Endothelial cell of umbilical vein (primary cell): ENCODE measurements at regions not wholly inside any gene's neighbourhood (a gene's known extent, or its start where the extent isn't known, plus 50 kb on each side); places are given as distances from the start of the nearest gene placed in this dataset.

Source experiments
- BruUV-seq: library from RNA; stranded (reverse); fragments of 400-500 nt; replicated peaks from 2 replicates; lab custom pipeline; 2021; lab: Mats Ljungman, UMichigan
- CTCF ChIA-PET: fragments of 300-600, 350-600 bp; sonication (Branson Sonifier 250); formaldehyde crosslinking; loops from one replicate; lab custom pipeline; 2021; ENCODE audit warnings: antibody characterized with exemption, inconsistent platforms; lab: Charles Lee
- POLR2A ChIA-PET: fragments of 300-600, 350-600 bp; sonication (Branson Sonifier 250); formaldehyde crosslinking; loops from one replicate; lab custom pipeline; 2021; ENCODE audit warnings: antibody characterized with exemption, inconsistent platforms; lab: Charles Lee
- DNase-seq: peaks from one replicate; pipeline ENCODE4 v3.0.0-alpha.2; 2011; ENCODE audit warnings: low read depth, low spot score
- FAIRE-seq: peaks from 2 replicates; lab custom pipeline; 2011; peaks lifted over from hg19 to GRCh38; lab: Jason Lieb, UNC
- H2AFZ ChIP-seq: 2 replicates; pipeline ENCODE4 v1.6.0; 2012; ENCODE audit warnings: low read depth, low read length, control low read depth, inconsistent platforms
- H3K27ac ChIP-seq: 2 replicates; pipeline ENCODE4 v1.5.1; 2011; ENCODE audit warnings: low read depth, mild to moderate bottlenecking, control low read depth, low read length, moderate library complexity; ENCODE audit not compliant: insufficient read depth
- H3K27me3 ChIP-seq, 2 experiments: 2 replicates each; pipeline versions ENCODE4 v1.6.0 to v1.6.1; 2011; ENCODE audit warnings: low read length in 2 of 2, mixed read lengths in 1 of 2; ENCODE audit not compliant: control insufficient read depth in 2 of 2, insufficient read depth in 2 of 2
- H3K36me3 ChIP-seq, 2 experiments: 2 replicates in 1 of 2; 3 replicates in 1 of 2; pipeline ENCODE4 v1.5.1; 2011; ENCODE audit warnings: low read length in 2 of 2, mild to moderate bottlenecking in 1 of 2, moderate library complexity in 1 of 2; ENCODE audit not compliant: control insufficient read depth in 2 of 2, insufficient read depth in 2 of 2; ENCODE audit errors: extremely low read depth in 1 of 2
- H3K4me1 ChIP-seq: 3 replicates; pipeline ENCODE4 v1.5.1; 2011; ENCODE audit warnings: mild to moderate bottlenecking, low read length; ENCODE audit not compliant: control insufficient read depth, insufficient read depth; ENCODE audit errors: extremely low read depth
- H3K4me2 ChIP-seq: 2 replicates; pipeline ENCODE4 v1.6.1; 2011; ENCODE audit warnings: low read length, control low read depth, mixed read lengths; ENCODE audit not compliant: insufficient read depth
- H3K4me3 ChIP-seq, 3 experiments: fragments of 200-600 bp in 1 of 3; sonication (generic), shearing (Covaris generic) in 1 of 3; replicated peaks in 1 of 3; 2 replicates each; pipeline ENCODE4 v1.5.1; 2011 to 2016; ENCODE audit warnings: control low read depth in 3 of 3, low read length in 3 of 3, mild to moderate bottlenecking in 2 of 3, inconsistent platforms in 1 of 3, low read depth in 1 of 3, moderate library complexity in 1 of 3; ENCODE audit not compliant: insufficient read depth in 1 of 3
- H3K79me2 ChIP-seq: 2 replicates; pipeline ENCODE4 v1.6.0; 2012; ENCODE audit warnings: low read length, inconsistent platforms; ENCODE audit not compliant: control insufficient read depth, insufficient read depth
- H3K9ac ChIP-seq: replicated peaks from 2 replicates; pipeline ENCODE3; 2011; ENCODE audit warnings: low read length, control low read depth; ENCODE audit not compliant: insufficient read depth; ENCODE audit errors: extremely low read depth
- H3K9me1 ChIP-seq: replicated peaks from 3 replicates; pipeline ENCODE4 v1.6.0; 2011; ENCODE audit warnings: mild to moderate bottlenecking, low read length; ENCODE audit not compliant: control insufficient read depth, insufficient read depth; ENCODE audit errors: extremely low read depth
- H3K9me3 ChIP-seq: replicated peaks from 2 replicates; pipeline ENCODE4 v1.5.1; 2012; ENCODE audit warnings: low read length, inconsistent platforms; ENCODE audit not compliant: control insufficient read depth, insufficient read depth
- H4K20me1 ChIP-seq: replicated peaks from 2 replicates; pipeline ENCODE3; 2011; ENCODE audit warnings: mild to moderate bottlenecking, low read length; ENCODE audit not compliant: control insufficient read depth, insufficient read depth; ENCODE audit errors: extremely low read depth
- CTCF ChIP-seq, 2 donors: IDR thresholded peaks; 1 replicate in 1 of 2; 2 replicates in 1 of 2; pipeline ENCODE4 v1.5.1; 2011; ENCODE audit warnings: low read length in 2 of 2, mild to moderate bottlenecking in 2 of 2, moderate library complexity in 2 of 2, control low read depth in 1 of 2, inconsistent platforms in 1 of 2, low read depth in 1 of 2; ENCODE audit not compliant: insufficient read depth in 1 of 2; ENCODE audit errors: extremely low read depth in 1 of 2
- EZH2 ChIP-seq: IDR thresholded peaks from 2 replicates; pipeline ENCODE4 v1.6.1; 2012; ENCODE audit warnings: borderline replicate concordance, low read depth, mild to moderate bottlenecking, moderate library complexity, low read length, inconsistent platforms; ENCODE audit not compliant: severe bottlenecking
- FOS ChIP-seq: IDR thresholded peaks from 2 replicates; pipeline ENCODE4 v1.6.1; 2011; ENCODE audit warnings: mild to moderate bottlenecking, low read length, moderate library complexity, borderline replicate concordance; ENCODE audit not compliant: insufficient read depth
- GATA2 ChIP-seq: IDR thresholded peaks from 2 replicates; pipeline ENCODE4 v1.7.0; 2011; ENCODE audit warnings: low read depth, mild to moderate bottlenecking, moderate library complexity, mixed read lengths, low read length; ENCODE audit not compliant: insufficient read length, insufficient read depth
- JUN ChIP-seq: IDR thresholded peaks from 2 replicates; pipeline ENCODE4 v1.6.1; 2011; ENCODE audit warnings: borderline replicate concordance, low read depth; ENCODE audit not compliant: insufficient read length, insufficient read depth
- MAX ChIP-seq: IDR thresholded peaks from 2 replicates; pipeline ENCODE4 v1.6.1; 2011; ENCODE audit not compliant: insufficient read depth, insufficient read length
- MYC ChIP-seq: IDR thresholded peaks from one replicate; pipeline ENCODE4 v1.6.1; 2011; ENCODE audit warnings: mild to moderate bottlenecking, low read depth, low read length
- POLR2A ChIP-seq: IDR thresholded peaks from 2 replicates; pipeline ENCODE4 v1.6.1; 2012; ENCODE audit warnings: low read depth, mild to moderate bottlenecking, control low read depth, low read length
- dilution Hi-C: fragments of 300-500 bp; cut with MboI; formaldehyde crosslinking; loops from one replicate; pipeline ENCODE4 v1.15.0; 2019; ENCODE audit warnings: low sequenced_read_pairs; ENCODE audit not compliant: extremely low pct_ligation_motif_present
- intact Hi-C: fragments of 100-400 bp; cut with micrococcal nuclease; formaldehyde crosslinking; loops from one replicate; pipeline ENCODE4 v1.10.0; 2022

DNA sequence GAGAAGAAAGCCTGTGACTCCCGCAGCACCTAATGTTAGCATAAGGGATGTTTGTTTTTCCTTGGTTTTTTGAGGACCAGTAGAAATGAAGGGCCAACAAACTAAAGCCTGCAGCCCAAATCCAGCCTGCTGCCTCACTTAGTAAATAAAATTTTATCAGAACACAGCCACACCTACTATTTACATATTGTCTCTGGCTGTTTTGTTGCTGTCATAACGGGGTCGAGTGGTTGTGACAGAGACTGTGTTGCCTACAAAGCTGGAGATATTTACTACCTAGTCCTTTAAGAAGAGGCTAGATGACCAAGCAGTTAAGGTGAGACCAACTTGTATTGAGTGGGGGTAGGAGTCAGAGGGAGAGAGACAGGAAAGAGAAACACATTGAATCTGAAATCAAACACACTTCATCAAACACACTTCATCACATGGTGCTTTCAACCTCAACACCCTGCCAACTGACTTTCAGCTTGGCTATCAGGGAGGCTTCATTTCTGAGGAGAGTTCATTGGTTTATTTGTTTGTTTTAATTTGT lies 546.3 kb upstream of the CDH11 start:
- FAIRE-seq: no peak
- TF ChIP-seq MAX (no peak), GATA2 (no peak), JUN (no peak), FOS (no peak), CTCF (IDR thresholded peaks at IDR 0.05; ENCODE audit: extremely low read depth in 1 of 2, insufficient read depth in 1 of 2, low read depth in 1 of 2, low read length in 2 of 2) (no peak), POLR2A (no peak), MYC (no peak), EZH2 (no peak)
- DNase-seq: no peak
- intact Hi-C loops (no loop called here), dilution Hi-C loops (no loop called here)
- Histone ChIP-seq H3K27ac (no peak overlapping the region), H3K9me1 (no peaks in the 10 kb centered on the region), H2AFZ (no peak overlapping the region), H3K9ac (no peak overlapping the region), H3K4me1 (peaks cover 3% of the 10 kb centered on the region), H3K36me3 (no peaks in the 10 kb centered on the region), H3K4me3 (no peak overlapping the region), H3K9me3 (no peaks in the 10 kb centered on the region), H3K4me2 (no peak overlapping the region), H3K27me3 (no peaks in the 10 kb centered on the region), H3K79me2 (no peaks in the 10 kb centered on the region), H4K20me1 (no peaks in the 10 kb centered on the region)
- ChIA-PET CTCF (no interaction called here), POLR2A (no interaction called here)
- BruUV-seq: no TSS peak
